Endothelial cell of umbilical vein (primary cell): ENCODE measurements at regions not wholly inside any gene's neighbourhood (a gene's known extent, or its start where the extent isn't known, plus 50 kb on each side); places are given as distances from the start of the nearest gene placed in this dataset.

ENCODE experiments used
- BruUV-seq: library from RNA; stranded (reverse); fragments of 400-500 nt; replicated peaks from 2 replicates; lab custom pipeline; 2021; lab: Mats Ljungman, UMichigan
- CTCF ChIA-PET: fragments of 300-600, 350-600 bp; sonication (Branson Sonifier 250); formaldehyde crosslinking; loops from one replicate; lab custom pipeline; 2021; ENCODE audit warnings: antibody characterized with exemption, inconsistent platforms; lab: Charles Lee
- POLR2A ChIA-PET: fragments of 300-600, 350-600 bp; sonication (Branson Sonifier 250); formaldehyde crosslinking; loops from one replicate; lab custom pipeline; 2021; ENCODE audit warnings: antibody characterized with exemption, inconsistent platforms; lab: Charles Lee
- DNase-seq: peaks from one replicate; pipeline ENCODE4 v3.0.0-alpha.2; 2011; ENCODE audit warnings: low read depth, low spot score
- FAIRE-seq: peaks from 2 replicates; lab custom pipeline; 2011; peaks lifted over from hg19 to GRCh38; lab: Jason Lieb, UNC
- H2AFZ ChIP-seq: 2 replicates; pipeline ENCODE4 v1.6.0; 2012; ENCODE audit warnings: low read depth, low read length, control low read depth, inconsistent platforms
- H3K27ac ChIP-seq: 2 replicates; pipeline ENCODE4 v1.5.1; 2011; ENCODE audit warnings: low read depth, mild to moderate bottlenecking, control low read depth, low read length, moderate library complexity; ENCODE audit not compliant: insufficient read depth
- H3K27me3 ChIP-seq, 2 experiments: 2 replicates each; pipeline versions ENCODE4 v1.6.0 to v1.6.1; 2011; ENCODE audit warnings: low read length in 2 of 2, mixed read lengths in 1 of 2; ENCODE audit not compliant: control insufficient read depth in 2 of 2, insufficient read depth in 2 of 2
- H3K36me3 ChIP-seq, 2 experiments: 2 replicates in 1 of 2; 3 replicates in 1 of 2; pipeline ENCODE4 v1.5.1; 2011; ENCODE audit warnings: low read length in 2 of 2, mild to moderate bottlenecking in 1 of 2, moderate library complexity in 1 of 2; ENCODE audit not compliant: control insufficient read depth in 2 of 2, insufficient read depth in 2 of 2; ENCODE audit errors: extremely low read depth in 1 of 2
- H3K4me1 ChIP-seq: 3 replicates; pipeline ENCODE4 v1.5.1; 2011; ENCODE audit warnings: mild to moderate bottlenecking, low read length; ENCODE audit not compliant: control insufficient read depth, insufficient read depth; ENCODE audit errors: extremely low read depth
- H3K4me2 ChIP-seq: 2 replicates; pipeline ENCODE4 v1.6.1; 2011; ENCODE audit warnings: low read length, control low read depth, mixed read lengths; ENCODE audit not compliant: insufficient read depth
- H3K4me3 ChIP-seq, 3 experiments: fragments of 200-600 bp in 1 of 3; sonication (generic), shearing (Covaris generic) in 1 of 3; replicated peaks in 1 of 3; 2 replicates each; pipeline ENCODE4 v1.5.1; 2011 to 2016; ENCODE audit warnings: control low read depth in 3 of 3, low read length in 3 of 3, mild to moderate bottlenecking in 2 of 3, inconsistent platforms in 1 of 3, low read depth in 1 of 3, moderate library complexity in 1 of 3; ENCODE audit not compliant: insufficient read depth in 1 of 3
- H3K79me2 ChIP-seq: 2 replicates; pipeline ENCODE4 v1.6.0; 2012; ENCODE audit warnings: low read length, inconsistent platforms; ENCODE audit not compliant: control insufficient read depth, insufficient read depth
- H3K9ac ChIP-seq: replicated peaks from 2 replicates; pipeline ENCODE3; 2011; ENCODE audit warnings: low read length, control low read depth; ENCODE audit not compliant: insufficient read depth; ENCODE audit errors: extremely low read depth
- H3K9me1 ChIP-seq: replicated peaks from 3 replicates; pipeline ENCODE4 v1.6.0; 2011; ENCODE audit warnings: mild to moderate bottlenecking, low read length; ENCODE audit not compliant: control insufficient read depth, insufficient read depth; ENCODE audit errors: extremely low read depth
- H3K9me3 ChIP-seq: replicated peaks from 2 replicates; pipeline ENCODE4 v1.5.1; 2012; ENCODE audit warnings: low read length, inconsistent platforms; ENCODE audit not compliant: control insufficient read depth, insufficient read depth
- H4K20me1 ChIP-seq: replicated peaks from 2 replicates; pipeline ENCODE3; 2011; ENCODE audit warnings: mild to moderate bottlenecking, low read length; ENCODE audit not compliant: control insufficient read depth, insufficient read depth; ENCODE audit errors: extremely low read depth
- CTCF ChIP-seq, 2 donors: IDR thresholded peaks; 1 replicate in 1 of 2; 2 replicates in 1 of 2; pipeline ENCODE4 v1.5.1; 2011; ENCODE audit warnings: low read length in 2 of 2, mild to moderate bottlenecking in 2 of 2, moderate library complexity in 2 of 2, control low read depth in 1 of 2, inconsistent platforms in 1 of 2, low read depth in 1 of 2; ENCODE audit not compliant: insufficient read depth in 1 of 2; ENCODE audit errors: extremely low read depth in 1 of 2
- EZH2 ChIP-seq: IDR thresholded peaks from 2 replicates; pipeline ENCODE4 v1.6.1; 2012; ENCODE audit warnings: borderline replicate concordance, low read depth, mild to moderate bottlenecking, moderate library complexity, low read length, inconsistent platforms; ENCODE audit not compliant: severe bottlenecking
- FOS ChIP-seq: IDR thresholded peaks from 2 replicates; pipeline ENCODE4 v1.6.1; 2011; ENCODE audit warnings: mild to moderate bottlenecking, low read length, moderate library complexity, borderline replicate concordance; ENCODE audit not compliant: insufficient read depth
- GATA2 ChIP-seq: IDR thresholded peaks from 2 replicates; pipeline ENCODE4 v1.7.0; 2011; ENCODE audit warnings: low read depth, mild to moderate bottlenecking, moderate library complexity, mixed read lengths, low read length; ENCODE audit not compliant: insufficient read length, insufficient read depth
- JUN ChIP-seq: IDR thresholded peaks from 2 replicates; pipeline ENCODE4 v1.6.1; 2011; ENCODE audit warnings: borderline replicate concordance, low read depth; ENCODE audit not compliant: insufficient read length, insufficient read depth
- MAX ChIP-seq: IDR thresholded peaks from 2 replicates; pipeline ENCODE4 v1.6.1; 2011; ENCODE audit not compliant: insufficient read depth, insufficient read length
- MYC ChIP-seq: IDR thresholded peaks from one replicate; pipeline ENCODE4 v1.6.1; 2011; ENCODE audit warnings: mild to moderate bottlenecking, low read depth, low read length
- POLR2A ChIP-seq: IDR thresholded peaks from 2 replicates; pipeline ENCODE4 v1.6.1; 2012; ENCODE audit warnings: low read depth, mild to moderate bottlenecking, control low read depth, low read length
- POLR2AphosphoS5 ChIP-seq: IDR thresholded peaks from 2 replicates; pipeline ENCODE4 v1.6.1; 2012; ENCODE audit warnings: low read depth, mild to moderate bottlenecking, control low read depth, low read length, moderate library complexity; ENCODE audit not compliant: insufficient read depth
- dilution Hi-C: fragments of 300-500 bp; cut with MboI; formaldehyde crosslinking; loops from one replicate; pipeline ENCODE4 v1.15.0; 2019; ENCODE audit warnings: low sequenced_read_pairs; ENCODE audit not compliant: extremely low pct_ligation_motif_present
- intact Hi-C: fragments of 100-400 bp; cut with micrococcal nuclease; formaldehyde crosslinking; loops from one replicate; pipeline ENCODE4 v1.10.0; 2022

DNA sequence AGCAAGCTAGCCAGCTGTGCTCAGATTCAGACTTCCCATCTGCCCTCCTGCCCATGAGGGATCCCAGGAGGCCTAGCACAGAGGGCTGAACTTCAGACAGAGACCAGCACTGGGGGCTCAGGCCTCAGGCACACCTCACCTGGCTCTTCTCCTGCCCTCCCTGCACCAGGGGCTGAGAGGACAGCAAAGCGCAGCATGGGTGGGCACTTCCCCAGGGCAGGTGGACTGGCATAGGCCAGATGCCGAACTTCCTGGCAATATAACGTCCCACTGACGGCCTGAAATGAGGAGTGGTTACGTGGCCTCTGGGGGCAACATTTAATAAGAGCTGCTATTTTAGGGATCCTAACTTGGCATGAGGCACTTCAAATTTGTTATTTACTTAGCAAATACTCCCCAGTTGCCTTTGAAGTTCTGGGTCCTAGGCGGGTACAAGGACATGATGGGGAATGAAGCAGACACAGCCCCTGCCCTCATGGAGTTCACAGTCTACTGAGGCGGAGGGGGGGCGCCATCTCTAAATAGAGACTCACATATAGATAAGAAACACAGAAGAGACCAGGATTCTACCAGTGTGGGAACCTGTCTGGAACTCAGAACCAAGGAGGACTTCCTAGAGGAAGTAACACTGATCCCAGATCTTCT is 101.8 kb upstream of the ZMIZ1 start:
- no peaks in the 10 kb centered on the region for H3K79me2 ChIP-seq
- dilution Hi-C loops (no loop called here), intact Hi-C loops (no loop called here)
- H3K27me3 ChIP-seq, result no peaks in the 10 kb centered on the region
- DNase-seq (no peak), FAIRE-seq (no peak)
- no peaks in the 10 kb centered on the region for H3K9me3 ChIP-seq
- no peaks in the 10 kb centered on the region for H3K36me3 ChIP-seq
- H3K27ac ChIP-seq, result no peak overlapping the region
- H3K4me3 ChIP-seq, result no peak overlapping the region
- POLR2A ChIA-PET, result no interaction called here
- H3K4me1 ChIP-seq, result peaks cover 15% of the 10 kb centered on the region
- no peaks in the 10 kb centered on the region for H4K20me1 ChIP-seq
- no peak overlapping the region for H3K4me2 ChIP-seq
- CTCF ChIA-PET, result interaction anchor here (2.0 kb wide), 1 partner anchor 919 kb away, joined by 5 read pairs; no protein-coding TSS in a partner anchor
- no TSS peak for BruUV-seq
- H3K9ac ChIP-seq, result no peak overlapping the region
- no peak overlapping the region for H2AFZ ChIP-seq
- no peaks in the 10 kb centered on the region for H3K9me1 ChIP-seq
- TF ChIP-seq MAX (no peak), POLR2A (no peak), POLR2AphosphoS5 (no peak)

DNA sequence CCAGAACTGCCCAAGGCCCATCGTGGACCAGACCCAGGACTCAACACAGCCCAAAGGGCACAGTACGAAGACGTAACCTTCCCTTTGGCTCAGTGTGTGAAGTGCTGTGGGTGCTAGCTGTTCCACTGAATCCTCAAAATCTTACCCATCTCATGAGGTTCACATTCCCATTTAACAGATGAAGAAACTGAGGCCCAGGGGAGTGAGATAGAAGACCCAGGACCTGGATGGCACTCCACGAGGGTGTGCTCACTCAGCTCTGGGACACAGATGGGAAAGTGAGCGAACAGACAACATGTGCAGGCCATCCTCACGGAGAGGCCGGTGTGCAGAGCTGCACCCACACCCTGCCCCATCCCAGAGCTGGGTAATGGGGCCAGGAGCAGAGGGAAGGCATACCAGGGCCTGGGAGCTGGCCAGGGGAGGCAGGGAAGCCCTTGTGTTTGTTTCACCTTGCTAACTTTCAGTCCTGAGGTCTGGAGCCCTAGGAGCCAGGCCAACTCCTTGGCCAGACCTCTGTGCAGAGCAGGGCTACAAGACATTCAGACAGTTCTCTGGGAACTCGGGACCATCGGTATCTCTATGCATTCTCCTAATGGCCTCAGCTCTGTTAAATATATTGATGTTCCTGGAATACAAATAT is 100.3 kb upstream of the ZMIZ1 start:
- intact Hi-C loops, result no loop called here
- no TSS peak for BruUV-seq
- POLR2A ChIA-PET, result interaction anchor here (0.7 kb wide), 1 partner anchor 19 kb away, joined by 3 read pairs; no protein-coding TSS in a partner anchor

More for the DNA sequence above, 100.3 kb upstream of the ZMIZ1 start:
- TF ChIP-seq POLR2A, result no peak
- no peak for TF ChIP-seq MAX
- TF ChIP-seq CTCF (IDR thresholded peaks at IDR 0.05; ENCODE audit: extremely low read depth in 1 of 2, insufficient read depth in 1 of 2, low read depth in 1 of 2, low read length in 2 of 2), result no peak
- no peak for TF ChIP-seq FOS
- no peak for TF ChIP-seq POLR2AphosphoS5
- no peak for TF ChIP-seq JUN
- no peak for TF ChIP-seq GATA2
- no peak for TF ChIP-seq MYC
- TF ChIP-seq EZH2, result no peak
- Histone ChIP-seq H3K9ac (no peak overlapping the region), H4K20me1 (no peaks in the 10 kb centered on the region), H3K36me3 (no peaks in the 10 kb centered on the region), H3K27ac (no peak overlapping the region), H3K4me3 (no peak overlapping the region), H3K9me3 (no peaks in the 10 kb centered on the region), H3K27me3 (no peaks in the 10 kb centered on the region), H3K79me2 (no peaks in the 10 kb centered on the region), H3K4me1 (peaks cover 27% of the 10 kb centered on the region), H3K9me1 (no peaks in the 10 kb centered on the region), H2AFZ (no peak overlapping the region), H3K4me2 (no peak overlapping the region)
- DNase-seq (no peak), FAIRE-seq (no peak)
- CTCF ChIA-PET, result interaction anchor here (1.3 to 2.0 kb wide), 2 partner anchors 99 to 921 kb away, joined by 5 read pairs; no protein-coding TSS in a partner anchor
- dilution Hi-C loops, result no loop called here
